Astrocyte of the cerebellum (primary cell): ENCODE measurements at regions not wholly inside any gene's neighbourhood (a gene's known extent, or its start where the extent isn't known, plus 50 kb on each side); places are given as distances from the start of the nearest gene placed in this dataset.

Source experiments
- DNase-seq: peaks from one replicate; pipeline ENCODE4 v3.0.0-alpha.2; 2011; ENCODE audit warnings: low read depth
- H3K4me3 ChIP-seq: 2 replicates; pipeline ENCODE4 v1.5.1; 2011; ENCODE audit warnings: mild to moderate bottlenecking, low read depth, low read length, moderate library complexity
- CTCF ChIP-seq: IDR thresholded peaks from 2 replicates; pipeline ENCODE4 v1.5.1; 2012; ENCODE audit warnings: low read length, low read depth, moderate library complexity, mild to moderate bottlenecking; ENCODE audit errors: missing control alignments
- in situ Hi-C: cut with HindIII; loops from 2 replicates; pipeline ENCODE4 v1.10.0; 2017; ENCODE audit warnings: low sequenced_read_pairs

- in situ Hi-C loops: no loop called here
- H3K4me3 ChIP-seq: no peak overlapping the region
- DNase-seq: no peak
- no peak for TF ChIP-seq CTCF
Observed at GRCh38 chr3:194931865-194932264, 246.2 kb downstream of the FAM43A start.

- no peak for TF ChIP-seq CTCF
- in situ Hi-C loops: no loop called here
- no peak for DNase-seq
- no peak overlapping the region for H3K4me3 ChIP-seq
Observed at GRCh38 chr3:194933465-194933864, 247.8 kb downstream of the FAM43A start.

- no peak overlapping the region for H3K4me3 ChIP-seq
- TF ChIP-seq CTCF: no peak
- in situ Hi-C loops: no loop called here
- no peak for DNase-seq
Observed at GRCh38 chr3:194935061-194935460, 249.4 kb downstream of the FAM43A start.

GRCh38 chr3:194935632-194936470 lies 250.2 kb downstream of the FAM43A start:
- no peak for TF ChIP-seq CTCF
- DNase-seq: no peak
- no peak overlapping the region for H3K4me3 ChIP-seq
- in situ Hi-C loops: no loop called here

- no peak overlapping the region for H3K4me3 ChIP-seq
- in situ Hi-C loops: no loop called here
- TF ChIP-seq CTCF: no peak
- DNase-seq: no peak
Observed at GRCh38 chr3:194936659-194937058, 251.0 kb downstream of the FAM43A start.

- no peak for TF ChIP-seq CTCF
- DNase-seq: no peak
- H3K4me3 ChIP-seq: no peak overlapping the region
- in situ Hi-C loops: no loop called here
Observed at GRCh38 chr3:194937144-194937543, 251.5 kb downstream of the FAM43A start.
